ENCODE measurements at regions not wholly inside any gene's neighbourhood (a gene's known extent, or its start where the extent isn't known, plus 50 kb on each side); places are given as distances from the start of the nearest gene placed in this dataset.

- TF ChIP-seq GATA3 (IDR thresholded peaks at IDR 0.05; ENCODE audit: low read depth, low read length): no peak
- no peak for TF ChIP-seq GATA2 (IDR thresholded peaks at IDR 0.05; ENCODE audit: low read depth, low read length)
These were observed 155.2 kb upstream of the CNR1 start for GRCh38 chr6:88321306-88321705.
